ENCODE measurements at regions not wholly inside any gene's neighbourhood (a gene's known extent, or its start where the extent isn't known, plus 50 kb on each side); places are given as distances from the start of the nearest gene placed in this dataset.

- no peak for DNase-seq (ENCODE audit: low read depth in 1 of 2, low spot score in 1 of 2)
- in situ Hi-C loops (cut with HindIII; ENCODE audit: low pct_unique_long_range_greater_than_20kb, low sequenced_read_pairs), result no loop called here
- no peak for TF ChIP-seq JUND (IDR thresholded peaks at IDR 0.05; ENCODE audit: low read depth)
These were observed 224.1 kb upstream of the ARHGAP24 start for GRCh38 chr4:85250852-85251251.

DNA sequence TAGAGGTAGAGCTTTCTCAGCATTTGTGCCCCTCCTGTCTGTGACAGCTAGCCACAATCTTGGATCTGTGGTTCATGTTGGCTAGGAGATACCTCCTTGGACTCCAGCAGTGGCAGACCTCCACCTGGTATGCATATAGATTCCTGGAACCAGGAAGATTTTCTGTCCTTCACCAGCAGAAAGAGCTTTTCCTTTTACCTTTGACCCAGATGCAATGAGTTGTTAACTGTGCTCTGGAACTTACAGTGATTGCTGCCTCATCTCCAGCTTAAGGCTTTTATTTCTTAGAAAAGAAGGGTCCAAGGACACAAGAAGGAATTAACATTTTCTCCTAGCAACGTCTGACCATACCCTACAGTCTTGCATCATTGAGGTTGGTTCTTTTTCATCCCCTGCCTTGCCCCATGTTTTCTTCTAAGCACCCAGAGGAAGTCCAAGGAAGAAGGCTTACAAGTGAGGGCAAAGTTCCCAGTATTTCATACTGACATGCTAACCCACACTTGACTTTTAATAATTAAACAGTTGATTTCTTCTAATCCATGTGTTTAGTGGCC, 217.1 kb upstream of the ARHGAP24 start:
- no peak for TF ChIP-seq JUND (IDR thresholded peaks at IDR 0.05; ENCODE audit: low read depth)
- DNase-seq (ENCODE audit: low read depth in 1 of 2, low spot score in 1 of 2), result no peak
- in situ Hi-C loops (cut with HindIII; ENCODE audit: low pct_unique_long_range_greater_than_20kb, low sequenced_read_pairs), result no loop called here

DNA sequence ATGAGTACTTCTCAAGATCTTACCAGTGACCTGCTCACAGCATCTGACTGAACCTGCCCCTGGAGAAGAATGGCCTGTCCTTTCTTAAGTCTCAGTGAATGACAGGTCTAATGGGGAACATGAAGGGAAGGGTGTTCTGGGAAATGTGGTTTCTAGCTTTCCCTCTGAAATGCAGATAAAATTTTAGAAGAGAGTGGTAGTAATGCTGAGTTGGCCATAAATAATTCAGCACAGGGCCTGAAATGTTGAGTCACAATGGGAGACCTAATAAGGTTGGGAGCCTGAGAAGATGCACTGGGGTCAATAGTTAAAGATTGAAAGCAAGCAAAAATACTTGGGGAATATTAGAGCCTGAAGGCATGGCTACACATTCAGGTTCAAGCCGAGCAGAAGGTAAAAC, 214.9 kb upstream of the ARHGAP24 start:
- no peak for TF ChIP-seq JUND (IDR thresholded peaks at IDR 0.05; ENCODE audit: low read depth)
- in situ Hi-C loops (cut with HindIII; ENCODE audit: low pct_unique_long_range_greater_than_20kb, low sequenced_read_pairs), result no loop called here
- no peak for DNase-seq (ENCODE audit: low read depth in 1 of 2, low spot score in 1 of 2)

DNA sequence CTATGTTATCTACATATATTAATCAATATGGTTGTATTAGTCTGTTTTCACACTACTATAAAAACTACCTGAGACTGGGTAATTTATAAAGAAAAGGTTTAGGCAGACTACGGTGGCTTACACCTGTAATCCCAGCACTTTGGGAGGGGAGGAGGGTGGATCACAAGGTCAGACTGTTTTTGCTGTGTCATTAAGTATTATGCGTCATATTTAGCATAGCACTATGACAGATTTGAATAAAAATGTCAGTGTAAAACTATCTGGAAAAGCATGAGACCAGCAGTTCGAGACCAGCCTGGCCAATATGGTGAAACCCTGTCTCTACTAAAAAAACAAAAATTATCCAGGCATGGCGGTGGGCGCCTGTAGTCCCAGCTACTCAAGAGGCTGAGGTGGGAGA, 209.7 kb upstream of the ARHGAP24 start:
- TF ChIP-seq JUND (IDR thresholded peaks at IDR 0.05; ENCODE audit: low read depth), result no peak
- no peak for DNase-seq (ENCODE audit: low read depth in 1 of 2, low spot score in 1 of 2)
- in situ Hi-C loops (cut with HindIII; ENCODE audit: low pct_unique_long_range_greater_than_20kb, low sequenced_read_pairs), result no loop called here

DNA sequence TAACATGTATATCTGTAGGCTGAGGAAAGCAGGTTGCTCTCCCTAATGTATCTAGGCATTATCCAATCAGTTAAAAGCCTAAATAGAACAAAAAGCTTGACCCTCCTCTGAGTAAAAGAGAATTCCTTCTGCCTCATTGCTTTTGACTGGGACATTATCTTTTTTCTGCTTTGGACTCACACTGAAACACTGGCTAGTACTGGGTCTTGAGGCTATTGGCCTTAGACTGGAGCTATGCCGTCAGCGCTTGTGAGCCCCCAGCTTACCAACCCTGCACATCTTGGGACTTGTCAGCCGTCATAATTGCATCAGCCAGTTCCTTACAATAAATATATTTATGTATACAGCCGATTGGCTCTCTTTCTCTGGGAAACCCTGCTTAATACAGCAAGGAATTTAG, 206.8 kb upstream of the ARHGAP24 start:
- no peak for DNase-seq (ENCODE audit: low read depth in 1 of 2, low spot score in 1 of 2)
- in situ Hi-C loops (cut with HindIII; ENCODE audit: low pct_unique_long_range_greater_than_20kb, low sequenced_read_pairs), result no loop called here
- no peak for TF ChIP-seq JUND (IDR thresholded peaks at IDR 0.05; ENCODE audit: low read depth)

GRCh38 chr4:85268961-85269360, 206.0 kb upstream of the ARHGAP24 start:
- in situ Hi-C loops (cut with HindIII; ENCODE audit: low pct_unique_long_range_greater_than_20kb, low sequenced_read_pairs), result no loop called here
- no peak for DNase-seq (ENCODE audit: low read depth in 1 of 2, low spot score in 1 of 2)
- no peak for TF ChIP-seq JUND (IDR thresholded peaks at IDR 0.05; ENCODE audit: low read depth)

DNA sequence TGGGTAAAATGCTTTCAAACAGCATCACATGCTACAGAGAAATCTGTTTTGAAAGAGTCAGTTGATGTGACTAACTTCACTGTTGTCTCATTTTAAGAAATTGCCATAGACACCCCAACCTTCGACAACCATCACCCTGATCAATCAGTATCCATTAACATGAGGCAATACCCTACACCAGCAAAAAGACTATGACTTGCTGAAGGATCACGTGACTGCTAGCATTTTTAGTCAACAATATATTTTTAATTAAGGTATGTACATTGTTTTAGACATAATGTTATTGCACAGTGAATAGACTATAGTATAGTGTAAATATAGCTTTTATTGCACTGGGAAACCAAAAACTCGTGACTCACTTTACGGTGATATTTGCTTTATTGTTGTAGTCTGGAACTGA, 200.0 kb upstream of the ARHGAP24 start:
- no peak for TF ChIP-seq JUND (IDR thresholded peaks at IDR 0.05; ENCODE audit: low read depth)
- in situ Hi-C loops (cut with HindIII; ENCODE audit: low pct_unique_long_range_greater_than_20kb, low sequenced_read_pairs), result no loop called here
- no peak for DNase-seq (ENCODE audit: low read depth in 1 of 2, low spot score in 1 of 2)

GRCh38 chr4:85280963-85281362, 194.0 kb upstream of the ARHGAP24 start:
- no peak for DNase-seq (ENCODE audit: low read depth in 1 of 2, low spot score in 1 of 2)
- in situ Hi-C loops (cut with HindIII; ENCODE audit: low pct_unique_long_range_greater_than_20kb, low sequenced_read_pairs), result no loop called here
- TF ChIP-seq JUND (IDR thresholded peaks at IDR 0.05; ENCODE audit: low read depth), result no peak

DNA sequence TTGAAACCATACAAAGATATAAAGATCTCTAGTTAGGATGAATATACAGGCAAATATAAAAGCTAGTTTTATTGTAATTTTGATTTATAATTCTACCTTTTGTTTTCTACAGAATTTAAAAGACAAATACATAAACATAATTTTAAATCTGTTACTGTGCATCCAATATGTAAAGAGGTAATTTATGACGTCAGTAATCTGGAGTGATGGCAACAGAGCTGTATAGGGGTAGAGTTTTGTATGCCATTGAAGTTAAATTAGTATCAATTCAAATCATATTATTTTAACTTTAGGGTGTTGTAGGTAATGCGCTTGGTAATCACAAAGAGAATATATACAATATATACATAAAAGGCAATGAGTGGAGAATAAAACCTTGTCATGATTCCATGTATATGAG, 183.7 kb upstream of the ARHGAP24 start:
- TF ChIP-seq JUND (IDR thresholded peaks at IDR 0.05; ENCODE audit: low read depth), result no peak
- in situ Hi-C loops (cut with HindIII; ENCODE audit: low pct_unique_long_range_greater_than_20kb, low sequenced_read_pairs), result no loop called here
- DNase-seq (ENCODE audit: low read depth in 1 of 2, low spot score in 1 of 2), result no peak

- no peak for TF ChIP-seq JUND (IDR thresholded peaks at IDR 0.05; ENCODE audit: low read depth)
- in situ Hi-C loops (cut with HindIII; ENCODE audit: low pct_unique_long_range_greater_than_20kb, low sequenced_read_pairs), result no loop called here
- no peak for DNase-seq (ENCODE audit: low read depth in 1 of 2, low spot score in 1 of 2)
These were observed 176.9 kb upstream of the ARHGAP24 start for GRCh38 chr4:85298037-85298436.

GRCh38 chr4:85302193-85302736, 172.7 kb upstream of the ARHGAP24 start:
- no peak for TF ChIP-seq JUND (IDR thresholded peaks at IDR 0.05; ENCODE audit: low read depth)
- in situ Hi-C loops (cut with HindIII; ENCODE audit: low pct_unique_long_range_greater_than_20kb, low sequenced_read_pairs), result no loop called here
- DNase-seq (ENCODE audit: low read depth in 1 of 2, low spot score in 1 of 2), result no peak

DNA sequence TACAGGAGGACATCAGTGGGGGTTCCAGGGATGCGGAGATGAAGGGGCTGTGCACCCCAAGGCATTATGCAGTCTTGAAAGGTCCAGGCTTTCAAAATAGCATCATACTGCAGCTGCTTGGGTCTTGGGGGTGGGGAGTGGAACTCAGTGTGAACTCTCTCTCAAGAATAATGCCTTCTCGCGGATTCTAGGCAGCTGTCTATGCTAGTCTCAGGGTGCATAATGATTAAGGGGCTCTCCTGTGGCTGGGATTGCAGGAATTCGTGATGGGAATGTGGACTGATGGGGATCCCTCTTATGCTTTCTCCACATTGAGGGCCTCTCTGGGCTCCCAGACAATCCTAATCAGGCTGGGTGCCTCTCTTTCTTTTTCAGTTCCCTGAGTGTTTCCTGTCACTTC, 172.2 kb upstream of the ARHGAP24 start:
- DNase-seq (ENCODE audit: low read depth in 1 of 2, low spot score in 1 of 2), result no peak
- no peak for TF ChIP-seq JUND (IDR thresholded peaks at IDR 0.05; ENCODE audit: low read depth)
- in situ Hi-C loops (cut with HindIII; ENCODE audit: low pct_unique_long_range_greater_than_20kb, low sequenced_read_pairs), result no loop called here

GRCh38 chr4:85318415-85318814, 156.5 kb upstream of the ARHGAP24 start:
- in situ Hi-C loops (cut with HindIII; ENCODE audit: low pct_unique_long_range_greater_than_20kb, low sequenced_read_pairs), result no loop called here
- no peak for TF ChIP-seq JUND (IDR thresholded peaks at IDR 0.05; ENCODE audit: low read depth)
- no peak for DNase-seq (ENCODE audit: low read depth in 1 of 2, low spot score in 1 of 2)

DNA sequence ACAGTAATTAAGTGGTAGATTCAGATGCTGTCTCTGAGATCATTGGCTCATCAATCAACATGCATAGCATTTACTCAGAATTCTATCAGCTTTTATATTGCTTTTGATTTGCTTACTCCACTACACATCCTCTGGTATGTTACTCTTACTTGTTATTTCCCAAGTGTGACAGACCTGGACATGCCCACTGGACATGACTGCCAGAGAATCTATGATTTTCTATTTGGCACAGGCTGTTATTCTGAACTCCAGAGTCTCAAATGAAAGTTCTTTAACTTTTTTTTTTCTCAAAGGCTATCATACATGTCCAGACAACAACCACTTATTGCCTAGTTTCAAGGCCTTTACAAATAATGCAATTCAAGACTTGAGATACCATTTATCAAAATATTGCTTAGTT, 116.1 kb upstream of the ARHGAP24 start:
- in situ Hi-C loops (cut with HindIII; ENCODE audit: low pct_unique_long_range_greater_than_20kb, low sequenced_read_pairs), result no loop called here
- DNase-seq (ENCODE audit: low read depth in 1 of 2, low spot score in 1 of 2), result no peak
- no peak for TF ChIP-seq JUND (IDR thresholded peaks at IDR 0.05; ENCODE audit: low read depth)

All from T47D (cell line).